T-cell (primary cell): ENCODE measurements at regions not wholly inside any gene's neighbourhood (a gene's known extent, or its start where the extent isn't known, plus 50 kb on each side); places are given as distances from the start of the nearest gene placed in this dataset.

Experiments
- ATAC-seq, 4 experiments: fragments of 200-7000 bp in 3 of 4; fragments of 150-1000 bp in 1 of 4; cut with Tn5 transposase; replicated peaks in 1 of 4; 1 replicate in 3 of 4; 2 replicates in 1 of 4; pipeline ENCODE4 v1.10.0; 2021; ENCODE audit warnings: moderate library complexity in 3 of 4, mild to moderate bottlenecking in 2 of 4, moderate number of reproducible peaks in 1 of 4
- CTCF ChIA-PET, 2 donors: fragments of 300-600 bp; sonication (Branson Sonifier 250); formaldehyde crosslinking; loops; one replicate each; lab custom pipeline; 2022; ENCODE audit warnings: antibody characterized with exemption in 2 of 2; lab: Charles Lee
- POLR2A ChIA-PET, 2 donors: fragments of 300-600 bp; sonication (Branson Sonifier 250); formaldehyde crosslinking; loops; one replicate each; lab custom pipeline; 2022; ENCODE audit warnings: antibody characterized with exemption in 2 of 2; lab: Charles Lee
- DNase-seq, 35 experiments: peaks; one replicate each; pipeline versions ENCODE4 v3.0.0 to v3.0.0-alpha.2; 2013 to 2023
- H3K27ac ChIP-seq: one replicate; pipeline ENCODE4 v1.5.1; 2013; ENCODE audit warnings: low read length
- H3K27me3 ChIP-seq, 2 experiments: replicated peaks in 1 of 2; 1 replicate in 1 of 2; 2 replicates in 1 of 2; pipeline versions ENCODE4 v1.6.1 to v1.7.0; 2013; ENCODE audit warnings: low read length in 1 of 2, mixed read lengths in 1 of 2; ENCODE audit not compliant: control insufficient read depth in 2 of 2, insufficient read depth in 2 of 2; ENCODE audit errors: extremely low read depth in 1 of 2
- H3K36me3 ChIP-seq, 2 donors: 1 replicate in 1 of 2; 2 replicates in 1 of 2; pipeline versions ENCODE4 v1.6.1 to v1.7.0; 2013; ENCODE audit warnings: low read length in 1 of 2; ENCODE audit not compliant: control insufficient read depth in 2 of 2, insufficient read depth in 1 of 2; ENCODE audit errors: extremely low read depth in 1 of 2
- H3K4me1 ChIP-seq, 2 experiments: 1 replicate in 1 of 2; 2 replicates in 1 of 2; pipeline versions ENCODE4 v1.6.1 to v1.7.0; 2013; ENCODE audit warnings: low read length in 2 of 2, mixed read lengths in 1 of 2; ENCODE audit not compliant: insufficient read depth in 2 of 2, control insufficient read depth in 1 of 2; ENCODE audit errors: extremely low read depth in 1 of 2
- H3K4me3 ChIP-seq, 2 donors: 1 replicate in 1 of 2; 2 replicates in 1 of 2; pipeline versions ENCODE4 v1.5.1 to v1.7.0; 2013; ENCODE audit warnings: mild to moderate bottlenecking in 2 of 2, low read length in 1 of 2, moderate library complexity in 1 of 2; ENCODE audit not compliant: control insufficient read depth in 1 of 2; ENCODE audit errors: extremely low read depth in 1 of 2
- H3K9me3 ChIP-seq: 2 replicates; pipeline ENCODE4 v1.7.0; 2013
- H3K27ac Mint-ChIP-seq, 2 donors: one replicate each; pipeline ENCODE4 v1.8.0; 2020 to 2021; ENCODE audit warnings: mild to moderate bottlenecking in 2 of 2, mixed read lengths in 2 of 2
- H3K27me3 Mint-ChIP-seq, 2 donors: one replicate each; pipeline ENCODE4 v1.8.0; 2021 to 2022; ENCODE audit warnings: mixed read lengths in 2 of 2
- H3K36me3 Mint-ChIP-seq: one replicate; pipeline ENCODE4 v1.8.0; 2021; ENCODE audit warnings: mixed read lengths
- H3K4me1 Mint-ChIP-seq, 3 donors: one replicate each; pipeline ENCODE4 v1.8.0; 2020 to 2022; ENCODE audit warnings: mixed read lengths in 3 of 3, mild to moderate bottlenecking in 1 of 3
- H3K4me3 Mint-ChIP-seq, 3 donors: one replicate each; pipeline ENCODE4 v1.8.0; 2020 to 2022; ENCODE audit warnings: mild to moderate bottlenecking in 3 of 3, mixed read lengths in 3 of 3, moderate library complexity in 3 of 3
- H3K9me3 Mint-ChIP-seq, 3 donors: one replicate each; pipeline ENCODE4 v1.8.0; 2020 to 2022; ENCODE audit warnings: mixed read lengths in 3 of 3
- WGBS: methylation state at CpG from one replicate; pipeline ENCODE4 v1.1.5; 2013; ENCODE audit warnings: missing lambda C conversion rate; ENCODE audit not compliant: insufficient coverage; 5-methylcytosine and 5-hydroxymethylcytosine counted together

GRCh38 chr1:67626861-67627235, 58.2 kb upstream of the GADD45A start:
- Mint-ChIP-seq H3K27ac (no peak overlapping the region), H3K4me1 (no peaks in the 10 kb centered on the region), H3K4me3 (no peak overlapping the region), H3K36me3 (no peaks in the 10 kb centered on the region), H3K9me3 (no peaks in the 10 kb centered on the region), H3K27me3 (peaks cover 4 to 7% of the 10 kb centered on the region in 2 donors)
- no peak for DNase-seq
- Histone ChIP-seq H3K4me3 (no peak overlapping the region), H3K9me3 (no peaks in the 10 kb centered on the region), H3K27ac (no peak overlapping the region), H3K27me3 (peaks cover 0 to 9% of the 10 kb centered on the region in 2 experiments), H3K36me3 (no peaks in the 10 kb centered on the region), H3K4me1 (no peaks in the 10 kb centered on the region)
- CTCF ChIA-PET: no interaction called here
- no CpG with 5 or more reads among the region's 1 CpG for WGBS
- no peak for ATAC-seq
- POLR2A ChIA-PET: interaction anchor here in 1 of 2 donors (0.6 kb wide), 1 partner anchor 29 kb away, joined by 3 read pairs; no protein-coding TSS in a partner anchor

- ChIA-PET CTCF (no interaction called here), POLR2A (no interaction called here)
- Mint-ChIP-seq H3K4me3 (no peak overlapping the region), H3K36me3 (no peaks in the 10 kb centered on the region), H3K27ac (no peak overlapping the region), H3K9me3 (no peaks in the 10 kb centered on the region), H3K4me1 (no peaks in the 10 kb centered on the region), H3K27me3 (peaks cover 4 to 7% of the 10 kb centered on the region in 2 donors)
- peaks cover 0 to 10% of the 10 kb centered on the region in 2 experiments for H3K27me3 ChIP-seq
- DNase-seq: no peak
- H3K4me1 ChIP-seq: no peaks in the 10 kb centered on the region
- ATAC-seq: no peak
- H3K27ac ChIP-seq: no peak overlapping the region
- 100% methylated on average over 1 of the region's 3 CpGs for WGBS
- H3K9me3 ChIP-seq: no peaks in the 10 kb centered on the region
- H3K36me3 ChIP-seq: no peaks in the 10 kb centered on the region
- no peak overlapping the region for H3K4me3 ChIP-seq
Observed at GRCh38 chr1:67627336-67627735, 57.7 kb upstream of the GADD45A start.

- CTCF ChIA-PET: no interaction called here
- Histone ChIP-seq H3K36me3 (no peaks in the 10 kb centered on the region), H3K4me1 (no peaks in the 10 kb centered on the region), H3K9me3 (no peaks in the 10 kb centered on the region), H3K27me3 (peaks cover 0 to 10% of the 10 kb centered on the region in 2 experiments), H3K4me3 (no peak overlapping the region), H3K27ac (no peak overlapping the region)
- no peak for DNase-seq
- ATAC-seq: no peak
- Mint-ChIP-seq H3K4me1 (no peaks in the 10 kb centered on the region), H3K27ac (no peak overlapping the region), H3K36me3 (no peaks in the 10 kb centered on the region), H3K27me3 (peaks cover 4 to 7% of the 10 kb centered on the region in 2 donors), H3K9me3 (no peaks in the 10 kb centered on the region), H3K4me3 (no peak overlapping the region)
- POLR2A ChIA-PET: no interaction called here
- WGBS: 72% methylated on average over 2 of the region's 5 CpGs
Observed at GRCh38 chr1:67627906-67628305, 57.1 kb upstream of the GADD45A start.

GRCh38 chr1:67629370-67630075, 55.5 kb upstream of the GADD45A start:
- H3K27ac Mint-ChIP-seq: no peak overlapping the region
- WGBS: 63% methylated on average over 1 of the region's 1 CpG
- peaks cover 4 to 7% of the 10 kb centered on the region in 2 donors for H3K27me3 Mint-ChIP-seq

GRCh38 chr1:67630438-67631045, 54.5 kb upstream of the GADD45A start:
- Histone ChIP-seq H3K4me1 (peaks cover 0 to 4% of the 10 kb centered on the region in 2 experiments), H3K9me3 (no peaks in the 10 kb centered on the region), H3K27ac (no peak overlapping the region), H3K4me3 (no peak overlapping the region), H3K27me3 (peaks cover 0 to 9% of the 10 kb centered on the region in 2 experiments), H3K36me3 (no peaks in the 10 kb centered on the region)
- ATAC-seq (no peak), DNase-seq (no peak)
- Mint-ChIP-seq H3K4me1 (peaks cover 11 to 14% (median 12%) of the 10 kb centered on the region in 3 donors), H3K27me3 (peaks cover 4 to 7% of the 10 kb centered on the region in 2 donors), H3K36me3 (no peaks in the 10 kb centered on the region), H3K9me3 (no peaks in the 10 kb centered on the region), H3K4me3 (no peak overlapping the region), H3K27ac (no peak overlapping the region)
- ChIA-PET CTCF (no interaction called here), POLR2A (no interaction called here)
- no CpG with 5 or more reads among the region's 2 CpGs for WGBS

More at GRCh38 chr1:67629370-67630075, 55.5 kb upstream of the GADD45A start:
- H3K9me3 Mint-ChIP-seq: no peaks in the 10 kb centered on the region
- H3K4me3 ChIP-seq: no peak overlapping the region
- ATAC-seq (no peak), DNase-seq (no peak)
- H3K9me3 ChIP-seq: no peaks in the 10 kb centered on the region
- H3K4me1 ChIP-seq: no peaks in the 10 kb centered on the region
- CTCF ChIA-PET: no interaction called here
- no peaks in the 10 kb centered on the region for H3K36me3 ChIP-seq
- peaks cover 0 to 9% of the 10 kb centered on the region in 2 experiments for H3K27me3 ChIP-seq
- H3K36me3 Mint-ChIP-seq: no peaks in the 10 kb centered on the region
- H3K27ac ChIP-seq: no peak overlapping the region
- H3K4me1 Mint-ChIP-seq: peaks cover under 1 to 4% (median 1%) of the 10 kb centered on the region in 3 donors
- no peak overlapping the region for H3K4me3 Mint-ChIP-seq
- POLR2A ChIA-PET: no interaction called here

- POLR2A ChIA-PET: no interaction called here
- peaks cover 4 to 7% of the 10 kb centered on the region in 2 donors for H3K27me3 Mint-ChIP-seq
- CTCF ChIA-PET: interaction anchor here in 1 of 2 donors (0.5 kb wide), 1 partner anchor 421 kb away, joined by 4 read pairs; no protein-coding TSS in a partner anchor
Observed at GRCh38 chr1:67632356-67632755, 52.6 kb upstream of the GADD45A start.

More at GRCh38 chr1:67632356-67632755, 52.6 kb upstream of the GADD45A start:
- DNase-seq: no peak
- Histone ChIP-seq H3K36me3 (no peaks in the 10 kb centered on the region), H3K9me3 (no peaks in the 10 kb centered on the region), H3K27me3 (peaks cover 0 to 9% of the 10 kb centered on the region in 2 experiments), H3K4me1 (peaks cover 0 to 8% of the 10 kb centered on the region in 2 experiments), H3K4me3 (no peak overlapping the region), H3K27ac (no peak overlapping the region)
- Mint-ChIP-seq H3K4me1 (peaks cover 16 to 20% (median 17%) of the 10 kb centered on the region in 3 donors), H3K36me3 (no peaks in the 10 kb centered on the region), H3K4me3 (no peak overlapping the region), H3K9me3 (no peaks in the 10 kb centered on the region), H3K27ac (no peak overlapping the region)
- WGBS: 80% methylated on average over 1 of the region's 6 CpGs
- ATAC-seq: no peak
